Panc1 (cell line): ENCODE measurements at regions not wholly inside any gene's neighbourhood (a gene's known extent, or its start where the extent isn't known, plus 50 kb on each side); places are given as distances from the start of the nearest gene placed in this dataset.

ENCODE experiments used
- ATAC-seq: fragments of 200-7000 bp; cut with Tn5 transposase; 2 replicates; pipeline ENCODE4 v1.9.1; 2020; ENCODE audit warnings: mild to moderate bottlenecking, moderate library complexity
- BruUV-seq: library from RNA; stranded (reverse); fragments of 400-500 nt; replicated peaks from 2 replicates; lab custom pipeline; 2021; lab: Mats Ljungman, UMichigan
- CTCF ChIA-PET: fragments of 300-600 bp; sonication (Branson Sonifier 250); formaldehyde crosslinking; loops from one replicate; lab custom pipeline; 2022; ENCODE audit warnings: antibody characterized with exemption; lab: Charles Lee
- POLR2A ChIA-PET: fragments of 300-600 bp; sonication (Branson Sonifier 250); formaldehyde crosslinking; loops from one replicate; lab custom pipeline; 2022; ENCODE audit warnings: antibody characterized with exemption; lab: Charles Lee
- DNase-seq: peaks from one replicate; pipeline ENCODE4 v3.0.0-alpha.2; 2010; ENCODE audit warnings: low read depth, low spot score
- H3K27ac ChIP-seq: 2 replicates; pipeline ENCODE4 v1.5.1; 2011; ENCODE audit warnings: mild to moderate bottlenecking, low read length, inconsistent platforms
- H3K27me3 ChIP-seq: fragments of 200-500 bp; sonication (Bioruptor generic); 2 replicates; pipeline ENCODE4 v1.6.0; 2014; ENCODE audit warnings: low read length, inconsistent platforms; ENCODE audit not compliant: control insufficient read depth, insufficient read depth
- H3K36me3 ChIP-seq: fragments of 200-500 bp; sonication (Bioruptor generic); 2 replicates; pipeline ENCODE4 v1.5.1; 2014; ENCODE audit warnings: inconsistent platforms, mild to moderate bottlenecking, low read length, moderate library complexity; ENCODE audit not compliant: control insufficient read depth, insufficient read depth
- H3K4me1 ChIP-seq: 2 replicates; pipeline ENCODE4 v1.5.1; 2011; ENCODE audit warnings: inconsistent platforms, mild to moderate bottlenecking, low read length, moderate library complexity; ENCODE audit not compliant: control insufficient read depth, insufficient read depth
- H3K4me3 ChIP-seq, 2 experiments: 2 replicates each; pipeline ENCODE4 v1.5.1; 2011 to 2012; ENCODE audit warnings: low read depth in 2 of 2, low read length in 2 of 2, mild to moderate bottlenecking in 2 of 2, inconsistent platforms in 1 of 2, moderate library complexity in 1 of 2
- H3K9me3 ChIP-seq: fragments of 200-500 bp; sonication (Bioruptor generic); 2 replicates; pipeline ENCODE4 v1.5.1; 2014; ENCODE audit warnings: low read depth, mild to moderate bottlenecking, inconsistent platforms, low read length, moderate library complexity; ENCODE audit not compliant: control insufficient read depth, insufficient read depth
- CTCF ChIP-seq: fragments of 450-650 bp; IDR thresholded peaks from 2 replicates; pipeline ENCODE4 v1.5.1; 2017; ENCODE audit warnings: mild to moderate bottlenecking
- POLR2AphosphoS5 ChIP-seq: IDR thresholded peaks from 2 replicates; pipeline ENCODE4 v1.6.1; 2012; ENCODE audit warnings: mild to moderate bottlenecking, low read depth, low read length, moderate library complexity
- REST ChIP-seq, 2 experiments: IDR thresholded peaks; 2 replicates each; pipeline ENCODE4 v1.6.1; 2011 to 2012; ENCODE audit warnings: low read depth in 2 of 2, control low read depth in 1 of 2, low read length in 1 of 2, mild to moderate bottlenecking in 1 of 2, moderate library complexity in 1 of 2; ENCODE audit not compliant: insufficient read depth in 1 of 2
- SIN3A ChIP-seq: IDR thresholded peaks from 2 replicates; pipeline ENCODE4 v1.6.1; 2012; ENCODE audit warnings: low read depth, mild to moderate bottlenecking, low read length, moderate library complexity, borderline replicate concordance; ENCODE audit not compliant: insufficient read depth
- TCF7L2 ChIP-seq: IDR thresholded peaks from 2 replicates; pipeline ENCODE4 v1.6.1; 2011; ENCODE audit warnings: mild to moderate bottlenecking, low read depth, low read length, inconsistent platforms
- in situ Hi-C: cut with HindIII; loops from 2 replicates; pipeline ENCODE4 v1.10.0; 2016; ENCODE audit warnings: low sequenced_read_pairs, low pct_unique_long_range_greater_than_20kb
- intact Hi-C: fragments of 100-400 bp; cut with micrococcal nuclease; formaldehyde crosslinking; loops from one replicate; pipeline ENCODE4 v1.10.0; 2022; ENCODE audit not compliant: unreplicated experiment

GRCh38 chr1:243996223-243996622, 54.9 kb upstream of the ZBTB18 start:
- CTCF ChIA-PET, result no interaction called here
- Histone ChIP-seq H3K27me3 (no peaks in the 10 kb centered on the region), H3K4me1 (no peaks in the 10 kb centered on the region), H3K27ac (no peak overlapping the region), H3K4me3 (no peak overlapping the region), H3K9me3 (no peaks in the 10 kb centered on the region), H3K36me3 (no peaks in the 10 kb centered on the region)
- in situ Hi-C loops, result no loop called here
- POLR2A ChIA-PET, result no interaction called here
- intact Hi-C loops, result no loop called here
- BruUV-seq, result no TSS peak
- TF ChIP-seq REST (IDR thresholded peaks at IDR 0.05; ENCODE audit: insufficient read depth in 1 of 2, low read depth in 2 of 2, low read length in 1 of 2) (no peak), POLR2AphosphoS5 (no peak), TCF7L2 (no peak), CTCF (no peak)
- ATAC-seq (no peak), DNase-seq (no peak)

- ChIA-PET POLR2A (no interaction called here), CTCF (no interaction called here)
- Histone ChIP-seq H3K4me3 (no peak overlapping the region), H3K9me3 (no peaks in the 10 kb centered on the region), H3K4me1 (no peaks in the 10 kb centered on the region), H3K27me3 (no peaks in the 10 kb centered on the region), H3K36me3 (no peaks in the 10 kb centered on the region), H3K27ac (no peak overlapping the region)
- no TSS peak for BruUV-seq
- intact Hi-C loops, result no loop called here
- no peak for DNase-seq
- TF ChIP-seq TCF7L2 (no peak), POLR2AphosphoS5 (no peak), SIN3A (no peak), CTCF (no peak)
- in situ Hi-C loops, result no loop called here
- no peak for ATAC-seq
Measured at GRCh38 chr1:243991650-243992049, 59.4 kb upstream of the ZBTB18 start.
